NCI-H2196 treated with DMSO at 0.1 percent for 48 hours (cell line): ENCODE measurements at regions not wholly inside any gene's neighbourhood (a gene's known extent, or its start where the extent isn't known, plus 50 kb on each side); places are given as distances from the start of the nearest gene placed in this dataset.
"Not testable (repeated sequence)": the region's sequence is repeated elsewhere in the genome, so short reads cannot be mapped to it uniquely, and the experiment has no call there.

Experiments used
- DNase-seq: peaks from one replicate; lab custom pipeline; 2025; ENCODE audit not compliant: unreplicated experiment; lab: John Stamatoyannopoulos, UW

- no peak for DNase-seq
Measured at GRCh38 chr3:147471741-147472140, 62.6 kb downstream of the ZIC1 start.

- no peak for DNase-seq
Measured at GRCh38 chr3:147472846-147473245, 63.7 kb downstream of the ZIC1 start.

- DNase-seq, result no peak
Measured at GRCh38 chr3:147483145-147483544, 74.0 kb downstream of the ZIC1 start.

GRCh38 chr3:147483578-147483977 lies 74.4 kb downstream of the ZIC1 start:
- no peak for DNase-seq

- no peak for DNase-seq
Measured at GRCh38 chr3:147493065-147493464, 83.9 kb downstream of the ZIC1 start.

GRCh38 chr3:147493666-147494065 lies 84.5 kb downstream of the ZIC1 start:
- no peak for DNase-seq

- DNase-seq, result no peak
Measured at GRCh38 chr3:147497286-147497685, 88.1 kb downstream of the ZIC1 start.

GRCh38 chr3:147507638-147508286 lies 98.6 kb downstream of the ZIC1 start:
- no peak for DNase-seq

- no peak for DNase-seq
Measured at GRCh38 chr3:147509448-147509847, 100.3 kb downstream of the ZIC1 start.

GRCh38 chr3:147513785-147514184 lies 104.6 kb downstream of the ZIC1 start:
- no peak for DNase-seq

- DNase-seq, result no peak
Measured at GRCh38 chr3:147514366-147515160, 105.4 kb downstream of the ZIC1 start.

GRCh38 chr3:147518465-147518864 lies 109.3 kb downstream of the ZIC1 start:
- no peak for DNase-seq

- no peak for DNase-seq
Measured at GRCh38 chr3:147521646-147522045, 112.5 kb downstream of the ZIC1 start.

GRCh38 chr3:147522780-147523179 lies 113.6 kb downstream of the ZIC1 start:
- DNase-seq, result not testable (repeated sequence)

GRCh38 chr3:147529551-147529950 lies 120.4 kb downstream of the ZIC1 start:
- DNase-seq, result no peak

- DNase-seq, result no peak
Measured at GRCh38 chr3:147538034-147538433, 128.9 kb downstream of the ZIC1 start.

- DNase-seq, result no peak
Measured at GRCh38 chr3:147540921-147541320, 131.8 kb downstream of the ZIC1 start.

GRCh38 chr3:147544290-147544689 lies 135.1 kb downstream of the ZIC1 start:
- DNase-seq, result no peak

GRCh38 chr3:147551491-147551890 lies 142.3 kb downstream of the ZIC1 start:
- no peak for DNase-seq

- DNase-seq, result no peak
Measured at GRCh38 chr3:147554332-147554731, 145.2 kb downstream of the ZIC1 start.

- DNase-seq, result no peak
Measured at GRCh38 chr3:147572970-147573340, 163.8 kb downstream of the ZIC1 start.

GRCh38 chr3:147574621-147575020 lies 165.5 kb downstream of the ZIC1 start:
- no peak for DNase-seq

GRCh38 chr3:147575391-147575790 lies 166.2 kb downstream of the ZIC1 start:
- DNase-seq, result no peak
